K562 (cell line): ENCODE measurements at regions not wholly inside any gene's neighbourhood (a gene's known extent, or its start where the extent isn't known, plus 50 kb on each side); places are given as distances from the start of the nearest gene placed in this dataset.

Experiments
- ATAC-seq: fragments of 200-7000 bp; cut with Tn5 transposase; 3 replicates; pipeline ENCODE4 v1.9.1; 2020; ENCODE audit warnings: moderate library complexity
- BruUV-seq: library from RNA; stranded (reverse); fragments of 400-500 nt; replicated peaks from 2 replicates; lab custom pipeline; 2021; lab: Mats Ljungman, UMichigan
- CTCF ChIA-PET: fragments of 300-600 bp; formaldehyde crosslinking; extraction: SDS; loops from one replicate; lab custom pipeline; 2021; ENCODE audit warnings: low intra/inter-chr PET ratio; lab: Yijun Ruan, JAX
- POLR2A ChIA-PET: fragments of 300-600, 350-650 bp; sonication (Branson Sonifier 250); formaldehyde crosslinking; extraction: SDS; loops from one replicate; lab custom pipeline; 2021; ENCODE audit warnings: antibody characterized with exemption, inconsistent platforms; lab: Yijun Ruan, JAX
- DNase-seq, 4 experiments: peaks; one replicate each; pipeline versions ENCODE4 v3.0.0 to v3.0.0-alpha.2; 2011 to 2018; ENCODE audit warnings: low spot score in 3 of 4, mixed read lengths in 3 of 4; ENCODE audit errors: extremely low read depth in 1 of 4
- FAIRE-seq: peaks from 2 replicates; lab custom pipeline; 2011; peaks lifted over from hg19 to GRCh38; lab: Jason Lieb, UNC
- H2AFZ ChIP-seq: 2 replicates; pipeline ENCODE4 v1.6.0; 2011; ENCODE audit warnings: low read depth, low read length, control low read depth, inconsistent platforms
- H3K27ac ChIP-seq: fragments of 200-600 bp; 3 replicates; pipeline ENCODE4 v1.8.0; 2011; ENCODE audit warnings: low read depth, mild to moderate bottlenecking, control low read depth, inconsistent platforms, low read length, moderate library complexity, mixed read lengths; ENCODE audit errors: extremely low read depth
- H3K27me3 ChIP-seq, 2 experiments: fragments of 300-600 bp in 1 of 2; 2 replicates in 1 of 2; 3 replicates in 1 of 2; pipeline versions ENCODE4 v1.6.0 to v1.8.0; 2011; ENCODE audit warnings: inconsistent platforms in 2 of 2, low read length in 2 of 2, mild to moderate bottlenecking in 1 of 2, mixed read lengths in 1 of 2, moderate library complexity in 1 of 2; ENCODE audit not compliant: control insufficient read depth in 2 of 2, insufficient read depth in 2 of 2
- H3K36me3 ChIP-seq: fragments of 300-600 bp; 3 replicates; pipeline ENCODE4 v1.8.0; 2011; ENCODE audit warnings: mild to moderate bottlenecking, low read length, inconsistent platforms; ENCODE audit not compliant: control insufficient read depth, insufficient read depth
- H3K4me1 ChIP-seq, 2 experiments: fragments of 200-600 bp in 1 of 2; replicated peaks in 1 of 2; 2 replicates in 1 of 2; 3 replicates in 1 of 2; pipeline versions ENCODE4 v1.5.1 to v1.8.0; 2011; ENCODE audit warnings: inconsistent platforms in 2 of 2, low read length in 2 of 2, mild to moderate bottlenecking in 1 of 2, mixed read lengths in 1 of 2, moderate library complexity in 1 of 2; ENCODE audit not compliant: control insufficient read depth in 2 of 2, insufficient read depth in 2 of 2
- H3K4me2 ChIP-seq: 2 replicates; pipeline ENCODE4 v1.6.1; 2011; ENCODE audit warnings: low read length, control low read depth, inconsistent platforms, mixed read lengths; ENCODE audit not compliant: insufficient read depth
- H3K4me3 ChIP-seq: fragments of 200-600 bp; sonication (generic), shearing (Covaris generic); 2 replicates; pipeline ENCODE4 v1.5.1; 2016; ENCODE audit warnings: control low read depth, inconsistent platforms
- H3K79me2 ChIP-seq: fragments of 200-600 bp; 3 replicates; pipeline ENCODE4 v1.8.0; 2011; ENCODE audit warnings: low read length, inconsistent platforms; ENCODE audit not compliant: control insufficient read depth, insufficient read depth
- H3K9ac ChIP-seq, 2 experiments: 2 replicates each; pipeline versions ENCODE4 v1.6.0 to v1.6.1; 2011; ENCODE audit warnings: low read depth in 2 of 2, low read length in 2 of 2, control low read depth in 1 of 2, inconsistent platforms in 1 of 2, mild to moderate bottlenecking in 1 of 2, mixed read lengths in 1 of 2; ENCODE audit not compliant: insufficient read depth in 1 of 2
- H3K9me1 ChIP-seq: one replicate; pipeline ENCODE4 v1.6.0; 2011; ENCODE audit warnings: inconsistent platforms, mild to moderate bottlenecking, low read length, moderate library complexity; ENCODE audit not compliant: control insufficient read depth, insufficient read depth
- H3K9me3 ChIP-seq: replicated peaks from 2 replicates; pipeline ENCODE4 v1.5.1; 2011; ENCODE audit warnings: low read depth, low read length, inconsistent platforms; ENCODE audit not compliant: control insufficient read depth, insufficient read depth
- H4K20me1 ChIP-seq: replicated peaks from 2 replicates; pipeline ENCODE4 v1.6.1; 2011; ENCODE audit warnings: low read length, inconsistent platforms, mixed read lengths; ENCODE audit not compliant: control insufficient read depth, insufficient read depth
- ELF2 ChIP-seq: fragments of 250-450 bp; sonication (Bioruptor Pico); IDR thresholded peaks from 2 replicates; pipeline ENCODE4 v1.5.0; 2021; ENCODE audit warnings: mild to moderate bottlenecking
- HBP1 ChIP-seq: fragments of 450-650 bp; formaldehyde crosslinking; IDR thresholded peaks from 2 replicates; pipeline ENCODE4 v1.4.0; 2022; ENCODE audit warnings: missing genetic modification characterization
- MAX ChIP-seq: sonication (generic); formaldehyde crosslinking; IDR thresholded peaks from 2 replicates; pipeline ENCODE4 v1.9.0; 2022; ENCODE audit warnings: mild to moderate bottlenecking, missing genetic modification reagents
- THAP12 ChIP-seq: fragments of 250-450 bp; sonication (Bioruptor Pico); IDR thresholded peaks from 2 replicates; pipeline ENCODE4 v1.9.0; 2021; ENCODE audit warnings: mild to moderate bottlenecking, inconsistent platforms
- U2AF1 ChIP-seq: fragments of 200-400 bp; formaldehyde crosslinking; optimal IDR thresholded peaks from 2 replicates; pipeline ENCODE3; 2017; ENCODE audit warnings: mild to moderate bottlenecking, low read depth, low read length, moderate library complexity
- ZBTB11 ChIP-seq, 3 experiments: fragments of 200-800 bp in 1 of 3; fragments of 250-450 bp in 1 of 3; fragments of 450-650 bp in 1 of 3; sonication (Bioruptor Pico) in 1 of 3; sonication (Bioruptor generic) in 1 of 3; formaldehyde crosslinking in 1 of 3; IDR thresholded peaks; 2 replicates each; pipeline versions ENCODE4 v1.6.1 to v1.8.0; 2016 to 2022; ENCODE audit warnings: mild to moderate bottlenecking in 2 of 3, missing genetic modification characterization in 2 of 3, missing compliant biosample characterization in 1 of 3, moderate library complexity in 1 of 3
- ZNF239 ChIP-seq: fragments of 250-450 bp; sonication (Bioruptor Pico); IDR thresholded peaks from 2 replicates; pipeline ENCODE4 v1.4.0; 2020; ENCODE audit warnings: mild to moderate bottlenecking
- WGBS: fragments of 100-300 bp; shearing (Covaris generic); methylation state at CpG from one replicate; pipeline ENCODE4 v1.1.6; 2016; ENCODE audit warnings: low coverage, mixed read lengths; ENCODE audit not compliant: insufficient coverage; ENCODE audit errors: missing lambda C conversion rate; 5-methylcytosine and 5-hydroxymethylcytosine counted together
- in situ Hi-C: fragments of 300-500 bp; cut with MboI; formaldehyde crosslinking; loops from 4 replicates; pipeline ENCODE4 v1.15.0; 2018; ENCODE audit warnings: inconsistent platforms, mixed read lengths
- intact Hi-C: fragments of 100-400 bp; cut with micrococcal nuclease; formaldehyde crosslinking; loops from 2 replicates; pipeline ENCODE4 v1.14.2; 2022

GRCh38 chr13:72539925-72540324 is 187.5 kb downstream of the MZT1 start:
- H3K36me3 ChIP-seq: no peaks in the 10 kb centered on the region
- H4K20me1 ChIP-seq: no peaks in the 10 kb centered on the region
- no peaks in the 10 kb centered on the region for H3K9me3 ChIP-seq
- intact Hi-C loops: no loop called here
- H3K27ac ChIP-seq: no peak overlapping the region
- no peak for ATAC-seq
- in situ Hi-C loops: no loop called here
- TF ChIP-seq ZBTB11 (CRISPR knock-in tag; IDR thresholded peaks at IDR 0.05) (no peak), U2AF1 (no peak), ZNF239 (no peak), MAX (no peak), ELF2 (CRISPR knock-in tag) (no peak), HBP1 (CRISPR knock-in tag) (no peak), THAP12 (no peak)
- H3K9ac ChIP-seq: no peak overlapping the region
- no peaks in the 10 kb centered on the region for H3K79me2 ChIP-seq
- H3K4me3 ChIP-seq: no peak overlapping the region
- H3K4me1 ChIP-seq: no peaks in the 10 kb centered on the region
- no peak overlapping the region for H2AFZ ChIP-seq
- no peak overlapping the region for H3K4me2 ChIP-seq
- 0% methylated on average over 1 of the region's 1 CpG for WGBS
- ChIA-PET POLR2A (interaction anchor here (0.7 kb wide), 1 partner anchor 22 kb away, joined by 3 read pairs; no protein-coding TSS in a partner anchor), CTCF (no interaction called here)
- no peaks in the 10 kb centered on the region for H3K27me3 ChIP-seq
- no TSS peak for BruUV-seq
- H3K9me1 ChIP-seq: no peaks in the 10 kb centered on the region
- no peak for DNase-seq
- FAIRE-seq: no peak
